GM19240 (cell line): ENCODE measurements at regions not wholly inside any gene's neighbourhood (a gene's known extent, or its start where the extent isn't known, plus 50 kb on each side); places are given as distances from the start of the nearest gene placed in this dataset.
"Not testable (repeated sequence)": the region's sequence is repeated elsewhere in the genome, so short reads cannot be mapped to it uniquely, and the experiment has no call there.

Source experiments
- DNase-seq: peaks from one replicate; pipeline ENCODE4 v3.0.0; 2011; ENCODE audit warnings: low spot score; ENCODE audit not compliant: insufficient read length

DNA sequence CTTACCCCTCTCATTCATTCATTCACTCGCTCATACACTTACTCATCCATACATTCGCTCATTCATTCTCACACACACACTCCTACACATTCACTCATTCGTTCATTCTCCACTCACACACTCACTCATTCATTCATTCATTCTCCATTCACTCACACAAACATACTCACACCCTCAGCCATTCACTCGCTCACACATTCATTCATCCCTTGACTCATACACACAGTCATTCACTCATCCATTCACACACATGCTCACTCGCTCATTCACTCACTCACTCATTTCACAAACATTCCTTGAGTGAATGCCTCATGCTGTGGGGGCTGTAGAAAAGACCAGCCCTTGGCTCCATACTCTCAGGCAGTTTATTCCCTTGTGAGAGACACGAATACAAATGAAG is 151.1 kb upstream of the MAMLD1 start:
- DNase-seq, result no peak

DNA sequence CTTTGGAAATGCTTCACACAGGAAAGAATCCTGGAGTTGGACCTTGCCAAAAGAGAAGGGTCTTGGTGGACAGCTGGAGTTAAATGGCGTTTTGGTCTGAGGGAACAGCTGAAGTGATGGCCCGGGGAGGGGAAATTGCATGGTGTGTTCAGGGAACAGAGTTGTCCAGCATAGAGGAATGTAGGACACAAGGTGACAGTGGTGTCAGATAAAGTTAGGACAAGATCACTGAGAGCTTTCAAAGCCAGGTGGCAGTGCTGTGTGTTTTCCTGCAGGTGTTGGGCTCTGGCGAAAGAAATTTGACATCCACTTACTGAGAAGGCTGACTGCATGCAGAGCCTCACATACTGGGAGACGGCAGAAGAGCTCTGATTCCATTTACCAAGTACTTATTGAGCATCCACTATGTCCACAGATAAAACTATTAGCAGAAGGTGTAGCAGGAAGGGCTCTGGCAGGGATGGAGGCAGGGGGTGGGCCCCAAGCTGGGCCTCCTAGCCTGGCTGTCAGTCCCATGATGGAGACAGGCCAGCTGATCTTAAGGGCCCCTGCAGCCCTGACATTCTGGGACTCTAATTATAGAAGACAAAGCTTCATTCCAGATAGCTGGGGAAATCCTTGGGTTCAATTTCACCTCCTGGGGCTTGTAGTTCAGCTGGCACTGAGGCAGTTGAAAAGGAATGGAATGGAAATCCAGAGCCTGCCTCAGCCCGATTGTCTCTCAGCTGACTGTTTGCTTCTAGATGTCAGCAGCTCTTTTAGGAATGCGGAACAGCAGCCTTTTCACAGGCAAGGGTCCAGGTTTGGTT is 150.2 kb upstream of the MAMLD1 start:
- no peak for DNase-seq

DNA sequence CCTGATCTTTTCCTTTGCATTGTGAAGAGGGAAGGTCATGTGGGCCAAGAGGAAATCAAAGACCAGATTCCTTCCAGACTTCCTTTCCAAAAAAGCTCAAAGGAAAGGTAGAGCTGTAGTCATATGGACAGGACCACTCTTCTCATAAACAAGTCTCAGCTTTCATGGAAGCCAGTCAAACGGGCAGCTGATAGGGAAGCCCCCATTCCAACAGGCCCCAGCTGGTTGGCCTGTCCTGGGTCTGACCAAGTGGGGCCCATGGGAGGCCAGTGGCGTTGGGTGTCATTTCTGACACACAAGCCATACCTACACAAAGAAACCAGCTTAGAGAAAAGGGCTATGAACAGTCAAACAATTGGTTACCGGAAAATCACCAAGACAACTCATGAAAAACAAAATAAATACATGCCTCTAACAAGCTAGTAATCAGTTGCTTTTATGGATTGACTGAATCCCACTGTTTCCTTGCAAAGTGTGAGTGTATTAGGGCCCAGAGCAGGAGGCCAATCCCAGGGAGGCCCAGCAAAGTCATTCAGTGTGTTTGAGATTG is 149.6 kb upstream of the MAMLD1 start:
- no peak for DNase-seq

DNA sequence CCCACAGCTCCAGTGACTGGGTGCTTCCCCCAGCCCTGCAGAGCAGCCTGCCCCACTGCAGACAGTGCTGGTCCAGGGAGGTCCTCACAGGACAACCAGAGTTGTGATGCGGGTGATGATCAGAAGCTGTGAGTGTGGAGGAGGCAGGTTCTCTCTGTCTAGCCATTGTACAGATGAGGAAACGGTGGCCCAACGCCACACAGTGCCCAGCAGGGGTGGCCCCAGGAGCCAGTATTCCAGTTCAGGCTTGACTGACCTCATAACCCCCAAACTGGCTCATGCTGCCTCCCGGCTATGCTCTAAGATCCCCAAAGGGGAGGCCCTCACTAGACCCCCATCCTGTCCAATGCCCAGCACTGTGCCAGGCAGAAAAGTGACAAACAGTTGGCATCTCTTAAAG is 147.1 kb upstream of the MAMLD1 start:
- DNase-seq, result not testable (repeated sequence)

DNA sequence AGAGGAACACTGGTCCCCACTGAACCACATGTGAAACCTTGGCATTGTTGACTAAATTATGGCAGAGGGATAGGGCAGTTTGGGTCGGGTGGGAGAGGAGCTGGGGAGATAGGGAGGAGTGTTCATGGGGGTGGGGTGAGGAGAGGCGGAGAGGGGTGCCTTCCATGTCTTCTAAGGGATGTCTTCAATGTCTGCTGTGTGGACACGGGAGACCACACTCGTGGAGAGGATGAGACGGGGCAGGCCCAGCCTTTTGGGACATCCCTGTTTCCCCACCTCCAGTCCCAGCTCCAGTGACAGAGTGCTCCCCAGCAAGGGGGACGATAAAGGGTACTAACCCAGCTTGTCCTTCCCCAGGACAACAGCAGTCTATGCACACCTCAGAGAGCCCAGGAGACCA is 146.4 kb upstream of the MAMLD1 start:
- no peak for DNase-seq

DNA sequence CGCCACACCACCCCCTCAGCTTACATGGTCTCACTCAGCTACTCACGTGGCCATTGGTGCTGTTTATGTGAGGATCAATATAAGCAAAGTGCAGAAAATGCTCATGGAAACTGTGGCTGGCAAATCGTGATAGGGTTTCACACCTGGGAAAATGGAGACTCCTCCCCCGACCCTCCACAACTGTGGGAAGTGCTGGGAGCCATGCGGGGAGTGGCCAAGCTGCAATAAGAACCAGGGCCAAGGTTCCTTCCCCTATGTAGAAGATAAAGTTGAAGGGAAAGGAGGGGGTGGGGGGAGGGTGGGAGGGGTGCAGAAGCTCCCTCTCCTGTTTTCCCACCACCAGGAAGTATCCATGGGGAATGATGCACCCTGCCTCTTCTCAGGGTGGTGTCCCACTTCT is 145.5 kb upstream of the MAMLD1 start:
- no peak for DNase-seq

DNA sequence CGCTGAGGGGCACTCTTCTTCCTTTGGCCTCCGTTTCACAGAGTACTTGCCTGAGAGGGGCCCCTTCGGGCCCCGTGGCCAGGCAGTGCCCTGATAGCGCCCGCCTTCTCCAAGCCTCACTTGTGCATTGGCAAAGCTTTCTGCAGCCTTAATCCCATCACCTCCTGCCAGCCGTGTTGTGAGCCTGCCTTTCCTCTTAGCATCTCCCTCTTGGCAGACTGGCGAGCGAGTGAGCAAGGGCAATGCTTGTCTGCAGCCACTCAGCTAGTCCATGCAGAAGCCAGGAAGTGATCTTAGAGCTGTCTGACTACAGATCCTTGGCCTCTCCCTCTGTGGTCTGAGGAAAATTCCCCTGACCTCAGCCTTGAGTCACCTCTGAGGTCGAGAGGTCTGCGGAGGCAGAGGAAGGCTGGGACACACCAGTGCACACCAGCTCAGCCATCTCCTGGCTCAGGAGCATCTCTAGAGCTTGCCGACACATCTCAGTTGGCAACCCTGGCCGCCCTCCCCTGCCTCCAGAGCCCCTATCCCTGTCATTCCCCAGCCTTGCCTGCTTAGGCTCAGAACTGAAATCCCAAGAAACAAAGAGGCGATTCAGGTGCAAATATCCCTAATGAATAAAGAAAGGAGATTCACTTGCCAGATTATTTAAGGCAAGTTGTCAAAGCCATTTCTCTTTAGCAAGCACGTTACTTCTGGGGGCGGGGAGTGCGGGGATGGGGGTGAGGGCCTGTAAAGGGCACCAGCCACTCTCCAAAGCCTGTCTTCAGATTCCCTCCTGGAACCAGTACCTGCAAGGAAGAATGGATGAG is 143.5 kb upstream of the MAMLD1 start:
- no peak for DNase-seq

DNA sequence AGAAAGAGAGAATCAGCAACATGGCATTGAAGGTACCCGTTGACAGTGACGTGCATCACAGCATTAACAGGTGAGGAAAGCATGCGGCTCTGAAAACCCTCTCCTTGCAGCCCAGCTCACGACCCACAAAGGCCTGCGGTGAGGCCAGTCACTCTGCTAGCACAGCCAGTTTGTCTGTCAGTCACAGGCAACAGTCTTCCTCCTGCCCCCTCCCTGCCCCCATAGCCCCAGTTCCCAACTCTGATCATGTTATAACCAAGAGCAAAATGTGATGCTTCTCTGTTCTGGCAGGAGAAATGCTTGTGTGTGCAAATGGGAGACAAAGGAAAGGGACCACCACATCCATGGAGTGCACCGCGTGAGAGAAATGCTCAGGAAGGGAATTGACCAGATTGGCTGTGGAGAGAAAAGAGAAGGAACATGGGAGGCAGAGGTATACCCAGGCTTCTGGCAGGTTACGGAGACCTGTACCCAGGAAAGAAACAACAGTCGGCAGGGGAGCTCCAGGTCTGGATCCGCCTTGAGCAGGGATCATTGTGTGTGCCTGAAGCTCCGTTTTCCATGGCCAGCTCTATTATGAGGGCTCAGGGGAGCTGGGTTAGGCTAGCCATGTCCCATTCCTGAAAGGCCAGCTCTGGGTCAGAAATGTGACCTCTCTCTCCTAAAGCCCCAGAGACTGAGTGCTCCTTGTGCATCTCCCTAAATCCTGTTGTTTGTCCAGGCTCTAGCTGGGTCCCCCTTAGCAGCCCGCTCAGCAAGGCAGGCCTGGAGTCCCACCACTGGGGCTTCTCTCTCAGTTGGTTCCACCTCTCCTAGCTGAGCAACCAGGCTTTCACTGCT is 139.7 kb upstream of the MAMLD1 start:
- DNase-seq, result no peak

DNA sequence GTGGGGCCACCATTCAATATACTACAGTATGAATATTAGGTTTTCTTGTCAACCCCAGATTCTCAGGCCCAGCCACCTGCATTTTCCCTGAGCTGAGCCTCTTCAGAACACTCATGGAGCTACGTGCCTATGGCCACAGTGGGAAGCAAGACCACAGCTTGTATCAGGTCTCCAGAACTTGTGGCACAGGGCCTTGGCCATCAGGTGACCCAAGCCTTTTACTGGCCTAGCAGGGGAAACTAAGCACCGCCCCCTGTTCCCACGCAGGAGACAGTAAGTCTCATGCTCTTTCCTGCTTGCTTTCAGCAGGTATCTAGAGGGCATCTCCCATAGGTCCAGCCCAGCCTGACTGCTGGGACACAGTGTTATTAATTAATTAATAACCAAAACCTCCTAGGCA is 138.4 kb upstream of the MAMLD1 start:
- no peak for DNase-seq

DNA sequence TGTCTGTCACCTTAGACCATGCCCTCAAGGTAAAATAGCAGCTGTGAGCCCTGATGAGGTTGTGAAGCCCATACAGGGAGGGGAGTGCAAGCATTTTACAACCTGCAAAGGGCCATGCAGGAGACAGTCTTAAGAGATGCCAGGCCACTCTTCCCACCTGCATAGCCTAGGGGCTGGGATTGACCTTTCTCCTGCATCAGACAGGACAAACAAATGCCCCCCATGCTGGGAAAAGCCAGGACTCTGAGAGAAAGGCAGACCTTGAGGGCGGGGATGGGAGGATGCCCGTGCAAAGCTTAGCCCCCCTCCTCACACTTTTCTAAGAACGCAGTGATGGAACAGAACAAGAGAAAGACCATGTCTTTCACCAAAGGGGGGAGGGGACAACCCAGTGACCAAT is 137.9 kb upstream of the MAMLD1 start:
- DNase-seq, result no peak

DNA sequence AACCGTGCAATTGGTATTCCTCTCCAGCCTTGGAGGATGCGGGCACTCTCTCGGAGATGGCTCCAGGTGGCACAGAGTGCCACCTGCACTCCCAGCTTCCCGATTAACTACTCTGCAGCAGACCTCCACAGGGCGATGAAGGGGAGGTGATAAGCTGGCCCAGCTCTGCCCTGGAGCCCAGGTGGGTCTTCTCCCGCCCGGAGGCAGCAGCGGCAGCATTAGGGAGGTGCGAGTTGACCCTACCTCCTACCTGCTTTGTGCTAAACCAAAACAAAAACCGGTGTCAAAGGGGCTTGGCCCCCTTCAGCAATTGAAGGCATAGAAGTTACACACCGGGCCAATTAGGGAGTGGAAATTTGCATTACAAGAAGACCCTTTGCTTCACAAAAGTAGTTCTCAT is 137.4 kb upstream of the MAMLD1 start:
- no peak for DNase-seq

DNA sequence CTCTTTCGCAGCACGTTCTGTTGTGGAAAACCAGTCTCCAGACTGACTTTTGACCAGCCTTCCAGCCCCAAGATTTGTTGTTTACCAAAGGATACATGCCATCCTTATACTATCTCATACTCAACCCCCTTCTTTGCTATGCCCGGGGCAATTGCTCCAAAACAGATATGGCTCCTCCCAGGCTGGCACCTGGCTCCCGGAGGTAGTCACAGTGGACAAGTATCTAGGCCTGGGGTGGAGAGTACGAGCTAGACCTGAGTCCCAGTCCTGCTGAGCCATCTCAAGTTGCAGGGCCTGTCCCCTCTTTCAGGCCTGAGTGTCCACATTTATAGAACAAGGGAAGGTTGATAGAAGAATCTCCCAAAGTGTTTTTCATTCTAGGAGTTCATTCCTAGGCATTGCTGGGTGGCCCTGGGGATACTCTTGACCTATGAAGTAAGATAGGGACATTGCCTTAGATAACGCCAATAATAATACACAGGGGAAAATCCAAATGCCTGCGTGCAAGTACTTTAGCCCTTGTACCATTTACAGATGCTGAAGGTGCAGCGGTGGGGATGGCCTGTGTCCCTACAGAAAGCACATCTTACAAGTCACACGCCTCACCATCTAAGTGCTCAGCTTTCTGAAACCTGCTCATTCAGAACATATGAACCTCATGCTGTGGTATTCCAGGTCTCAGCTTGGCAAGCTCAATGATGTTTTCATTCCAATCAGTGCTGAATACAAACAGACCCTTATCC is 136.7 kb upstream of the MAMLD1 start:
- DNase-seq, result no peak

DNA sequence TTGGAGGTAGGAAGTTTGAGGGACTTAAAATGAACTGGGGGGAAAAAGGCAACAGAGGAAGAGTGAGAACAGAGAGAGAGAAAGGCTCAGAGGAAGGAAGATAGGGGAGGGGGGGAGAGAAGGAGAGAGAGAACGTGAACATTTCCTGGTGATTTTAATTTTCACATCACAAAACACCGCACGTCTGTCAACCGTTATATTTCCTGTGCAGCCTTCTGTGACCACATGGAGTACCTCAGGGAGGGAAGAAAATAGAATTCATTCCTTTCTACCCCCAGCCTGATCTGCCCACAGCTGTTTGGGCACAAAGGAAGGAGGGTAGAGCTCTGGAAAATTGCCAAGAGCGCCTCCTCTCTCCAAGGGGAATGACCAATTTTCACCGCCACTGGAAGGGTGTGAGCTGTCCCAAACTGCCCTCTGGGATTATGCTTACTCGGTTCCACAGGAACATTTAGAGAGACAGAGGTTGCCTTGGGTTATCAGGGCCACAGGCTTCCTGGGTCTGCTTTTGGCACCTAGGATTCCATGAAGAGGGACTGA is 135.7 kb upstream of the MAMLD1 start:
- DNase-seq, result no peak

DNA sequence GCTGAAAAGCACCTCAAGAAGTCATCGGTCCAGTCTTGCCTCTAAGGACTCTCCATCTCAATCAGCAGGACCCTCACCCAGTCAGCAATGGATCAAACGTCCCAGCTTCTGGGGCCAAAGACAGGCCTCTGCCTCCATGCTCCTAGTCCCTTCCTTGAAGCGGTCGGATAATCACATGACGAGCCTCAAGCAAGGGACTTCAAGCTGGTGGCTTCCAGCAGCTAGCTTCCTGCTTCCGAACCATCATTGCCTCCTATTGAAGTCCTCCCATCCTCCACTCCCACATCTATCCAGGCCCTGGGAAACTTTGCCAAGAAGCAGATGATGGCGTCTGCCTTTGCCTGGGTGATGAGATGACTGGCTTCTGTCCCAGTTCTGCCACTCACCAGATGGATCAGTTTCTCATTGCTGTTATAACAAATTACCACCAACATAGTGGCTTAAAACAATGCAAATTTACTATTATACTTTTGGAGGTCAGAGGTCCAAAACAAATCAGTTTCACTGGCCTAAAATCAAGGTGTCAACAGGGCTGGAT is 135.2 kb upstream of the MAMLD1 start:
- no peak for DNase-seq

DNA sequence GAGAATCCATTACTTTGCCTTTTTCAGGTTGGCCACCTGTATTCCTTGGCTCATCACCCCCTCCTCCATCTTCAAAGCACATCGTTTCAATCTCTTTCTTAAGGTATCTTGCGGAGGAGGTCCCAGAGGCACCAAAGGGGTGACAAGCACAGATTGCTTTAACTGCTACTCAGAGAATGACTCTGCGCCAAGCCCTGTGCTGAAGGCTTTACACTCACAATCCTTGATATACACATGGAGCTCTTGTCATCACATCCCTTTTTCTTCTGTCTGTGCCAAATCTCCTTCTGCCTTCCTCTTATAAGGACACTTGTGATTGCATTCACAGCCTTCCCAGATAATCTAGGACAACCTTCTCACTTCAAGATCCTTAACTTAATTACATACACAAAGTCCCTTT is 134.7 kb upstream of the MAMLD1 start:
- no peak for DNase-seq

DNA sequence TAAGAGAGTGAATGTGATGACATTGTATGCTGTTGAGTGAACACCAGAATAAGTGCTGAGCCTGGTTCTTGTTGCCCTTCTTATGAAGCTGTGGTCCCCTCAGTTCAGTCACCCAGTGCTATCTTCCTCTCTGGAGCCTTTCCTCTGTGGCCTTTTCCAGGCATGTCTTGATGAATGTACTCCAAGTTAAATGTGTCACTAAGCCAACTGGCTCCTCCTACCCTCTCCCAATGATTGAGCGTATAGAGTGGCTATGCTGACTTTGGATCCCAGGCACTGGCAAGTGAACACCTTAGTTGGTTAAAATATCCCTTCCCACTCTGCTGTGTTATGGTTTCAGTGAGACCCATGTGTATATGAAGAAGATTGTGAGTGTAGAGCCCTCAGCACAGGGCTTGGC is 134.1 kb upstream of the MAMLD1 start:
- no peak for DNase-seq

DNA sequence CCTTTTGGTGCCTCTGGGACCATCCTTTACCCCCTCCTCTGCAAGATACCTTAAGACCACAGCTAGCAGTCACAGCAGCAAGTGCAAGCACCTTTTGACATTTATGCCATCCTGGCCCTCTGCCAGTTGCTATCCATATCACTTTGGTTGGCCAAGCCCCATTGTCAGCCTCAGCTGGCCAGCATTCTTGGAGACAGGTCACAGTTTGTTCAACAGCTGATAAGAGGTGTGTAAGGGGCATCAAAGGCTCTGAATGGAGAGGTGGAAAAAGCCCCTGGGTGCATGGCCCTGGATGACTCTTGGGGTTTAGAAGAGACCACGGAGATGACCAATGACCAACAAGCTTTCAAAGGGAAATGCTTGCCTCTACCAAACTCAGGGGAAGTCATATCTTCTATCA is 133.6 kb upstream of the MAMLD1 start:
- no peak for DNase-seq

DNA sequence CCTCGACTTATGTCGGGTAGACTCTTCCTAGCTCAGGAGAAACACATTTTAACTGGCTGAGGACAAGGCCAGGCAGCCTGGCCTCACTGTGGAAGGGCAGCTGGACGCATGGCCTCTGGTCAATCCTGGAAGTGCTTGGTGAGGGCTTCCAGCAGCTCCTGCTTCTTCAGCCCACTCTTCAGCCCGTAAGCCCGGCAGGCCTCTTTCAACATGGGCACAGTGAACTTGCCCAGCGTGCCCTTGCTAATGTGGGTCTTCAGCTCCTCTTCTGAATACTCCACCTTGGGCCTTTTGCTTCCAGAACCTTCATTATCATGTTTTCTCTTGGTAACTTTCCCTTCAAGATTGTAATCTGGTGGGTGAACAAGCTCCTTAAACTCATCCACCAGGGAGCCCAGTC is 132.2 kb upstream of the MAMLD1 start:
- not testable (repeated sequence) for DNase-seq

DNA sequence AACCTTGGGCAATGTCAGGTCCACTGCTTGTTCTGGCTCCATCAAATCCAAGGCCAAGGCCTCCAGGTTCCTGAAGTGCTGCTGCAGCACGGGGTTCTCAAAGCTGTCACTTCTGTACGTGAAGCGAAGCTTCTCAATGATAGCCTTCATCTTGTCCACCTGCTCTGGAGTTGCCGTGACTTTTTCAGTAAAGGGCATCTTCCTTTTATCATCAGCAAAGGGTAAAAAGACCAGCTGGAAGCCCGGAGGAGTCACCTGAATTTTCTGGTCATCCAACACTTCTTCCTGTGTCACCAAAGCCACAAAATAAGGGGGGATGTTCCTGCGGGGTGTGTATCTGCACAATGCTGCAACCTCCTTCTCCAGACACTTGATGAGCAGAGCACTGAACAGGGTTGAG is 131.7 kb upstream of the MAMLD1 start:
- DNase-seq, result not testable (repeated sequence)

DNA sequence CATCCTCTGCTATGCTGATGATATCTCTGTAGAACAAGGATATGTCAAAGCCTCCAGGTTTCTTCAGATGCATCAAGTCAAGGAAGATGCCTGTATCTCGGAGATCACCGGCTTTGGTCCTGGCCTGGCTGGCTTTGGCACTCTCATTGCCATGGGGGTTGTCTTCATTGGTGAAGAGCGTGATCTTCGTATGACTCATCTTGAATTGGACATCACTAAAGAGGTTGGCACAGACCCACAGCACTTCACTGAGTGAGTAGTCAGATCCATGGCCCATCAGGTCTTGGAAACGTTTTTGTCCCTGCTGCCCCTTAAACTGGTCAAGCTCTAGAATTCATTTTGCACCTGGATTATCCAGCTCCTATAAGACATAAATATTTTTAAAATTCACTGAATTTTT is 130.9 kb upstream of the MAMLD1 start:
- DNase-seq, result not testable (repeated sequence)
